H1 (cell line): ENCODE measurements at regions not wholly inside any gene's neighbourhood (a gene's known extent, or its start where the extent isn't known, plus 50 kb on each side); places are given as distances from the start of the nearest gene placed in this dataset.

Experiments used
- CBX5 ChIP-seq: fragments of 300-800, 300-1000 bp; sonication (generic); IDR thresholded peaks from 2 replicates; pipeline ENCODE4 v1.7.1; 2016; ENCODE audit warnings: antibody characterized with exemption, low read length, low read depth
- CTCF ChIP-seq, 3 experiments: IDR thresholded peaks; 1 replicate in 2 of 3; 2 replicates in 1 of 3; pipeline versions ENCODE4 v1.5.1 to v1.6.1; 2011; ENCODE audit warnings: low read length in 3 of 3, mild to moderate bottlenecking in 3 of 3, inconsistent platforms in 2 of 3, low read depth in 1 of 3, moderate library complexity in 1 of 3; ENCODE audit not compliant: insufficient read depth in 1 of 3; ENCODE audit errors: control extremely low read depth in 1 of 3
- EZH2 ChIP-seq: fragments of 200-600 bp; sonication (generic); IDR thresholded peaks from 2 replicates; pipeline ENCODE4 v1.7.1; 2012; ENCODE audit warnings: low read depth, mild to moderate bottlenecking, moderate library complexity, low read length, inconsistent platforms; ENCODE audit not compliant: severe bottlenecking
- GABPA ChIP-seq: IDR thresholded peaks from 2 replicates; pipeline ENCODE4 v1.6.1; 2011; ENCODE audit warnings: mild to moderate bottlenecking, low read length, moderate library complexity, borderline replicate concordance; ENCODE audit not compliant: insufficient read depth
- HDAC2 ChIP-seq, 2 experiments: fragments of 300-600 bp in 1 of 2; sonication (generic) in 1 of 2; IDR thresholded peaks; 2 replicates each; pipeline ENCODE4 v1.6.1; 2011 to 2012; ENCODE audit warnings: low read depth in 2 of 2, low read length in 2 of 2, mild to moderate bottlenecking in 2 of 2, moderate library complexity in 2 of 2, borderline replicate concordance in 1 of 2, inconsistent platforms in 1 of 2
- ZNF274 ChIP-seq: IDR thresholded peaks from 2 replicates; pipeline ENCODE4 v1.7.0; 2012; ENCODE audit warnings: low read length, borderline replicate concordance; ENCODE audit errors: extremely low read depth

GRCh38 chrX:4450177-4450576 is 736.7 kb upstream of the PRKX start:
- no peak for TF ChIP-seq CTCF (IDR thresholded peaks at IDR 0.05; ENCODE audit: control extremely low read depth in 1 of 3, insufficient read depth in 1 of 3, low read depth in 1 of 3, low read length in 3 of 3)
- TF ChIP-seq EZH2: no peak
- no peak for TF ChIP-seq CBX5
- no peak for TF ChIP-seq GABPA
- no peak for TF ChIP-seq HDAC2 (IDR thresholded peaks at IDR 0.05; ENCODE audit: borderline replicate concordance in 1 of 2, low read depth in 2 of 2, low read length in 2 of 2)
- TF ChIP-seq ZNF274: no peak
